Erythroblast (primary cell): ENCODE measurements at regions not wholly inside any gene's neighbourhood (a gene's known extent, or its start where the extent isn't known, plus 50 kb on each side); places are given as distances from the start of the nearest gene placed in this dataset.

ENCODE experiments used
- GATA1 ChIP-seq: IDR thresholded peaks from 2 replicates; pipeline ENCODE4 v1.6.1; 2011; ENCODE audit warnings: low read depth, mild to moderate bottlenecking, control low read depth, low read length, moderate library complexity
- POLR2A ChIP-seq: IDR thresholded peaks from 2 replicates; pipeline ENCODE4 v1.6.1; 2011; ENCODE audit warnings: mild to moderate bottlenecking, low read length

GRCh38 chr2:111535404-111535803 is 348.6 kb downstream of the ANAPC1 start:
- TF ChIP-seq POLR2A: no peak
- no peak for TF ChIP-seq GATA1
